Epithelial cell of prostate (primary cell): ENCODE measurements at regions not wholly inside any gene's neighbourhood (a gene's known extent, or its start where the extent isn't known, plus 50 kb on each side); places are given as distances from the start of the nearest gene placed in this dataset.
"Not testable (repeated sequence)": the region's sequence is repeated elsewhere in the genome, so short reads cannot be mapped to it uniquely, and the experiment has no call there.

Source experiments
- DNase-seq: peaks from one replicate; pipeline ENCODE4 v3.0.0-alpha.2; 2011; ENCODE audit warnings: low read depth, low spot score
- H3K27ac ChIP-seq: fragments of 450-650 bp; 2 replicates; pipeline ENCODE4 v1.5.1; 2017; ENCODE audit warnings: mild to moderate bottlenecking

DNA sequence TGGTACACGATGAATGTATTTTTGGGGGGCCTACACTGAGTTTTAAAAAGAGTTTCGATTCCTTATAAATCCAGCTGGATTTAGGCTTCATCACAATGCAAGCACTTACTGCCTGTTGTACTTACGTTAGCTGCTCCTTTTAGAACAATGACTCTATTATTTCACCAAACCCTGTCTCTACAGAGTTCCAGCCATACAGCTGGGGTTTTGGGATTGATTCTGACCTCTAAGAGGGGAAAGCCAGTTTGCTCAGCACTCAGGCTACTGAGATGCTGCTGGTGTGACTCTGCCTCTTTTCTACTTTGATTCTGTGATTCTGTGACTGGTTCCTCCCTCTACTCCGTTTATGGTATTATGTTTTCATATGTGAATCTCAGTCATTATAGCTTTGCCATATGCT lies 329.7 kb downstream of the ABCC12 start:
- no peak overlapping the region for H3K27ac ChIP-seq
- DNase-seq, result no peak

DNA sequence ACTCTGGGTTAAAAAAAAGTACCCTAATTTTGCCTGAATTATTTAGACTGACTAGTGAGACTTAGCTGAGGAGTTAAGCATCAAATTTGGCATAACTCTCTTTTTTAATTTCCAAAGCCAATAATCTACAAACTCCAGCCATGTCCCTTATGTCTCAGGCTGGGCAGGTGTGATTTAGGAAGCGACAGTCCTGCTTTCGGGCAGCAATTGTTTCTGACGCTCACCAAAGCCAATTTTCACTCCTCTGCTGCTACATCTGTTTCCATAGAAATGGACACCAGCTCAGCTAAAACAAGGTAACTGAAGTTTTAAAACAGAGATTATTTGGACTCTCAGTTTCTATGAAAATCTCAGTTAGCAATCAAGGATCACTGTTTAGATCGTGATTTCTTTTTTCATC lies 338.7 kb downstream of the ABCC12 start:
- no peak overlapping the region for H3K27ac ChIP-seq
- no peak for DNase-seq

DNA sequence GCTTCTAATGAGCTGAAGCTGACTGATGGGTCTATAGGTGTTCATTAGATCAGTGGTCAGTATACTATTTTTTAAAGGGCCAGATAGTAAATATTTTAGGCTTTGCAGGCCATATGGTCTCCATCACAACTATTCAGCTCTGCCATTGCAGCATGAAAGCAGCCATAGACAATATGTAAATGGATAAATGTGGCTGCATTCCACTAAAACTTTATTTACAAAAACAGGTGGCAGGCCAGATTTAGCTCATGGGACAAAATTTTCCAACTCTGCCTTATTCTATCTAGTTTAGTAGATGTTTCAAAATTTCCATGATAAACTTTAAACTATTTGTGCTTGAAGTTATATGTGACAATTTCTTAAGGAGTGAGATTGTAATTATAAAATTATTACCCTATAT lies 339.3 kb downstream of the ABCC12 start:
- H3K27ac ChIP-seq, result no peak overlapping the region
- no peak for DNase-seq

DNA sequence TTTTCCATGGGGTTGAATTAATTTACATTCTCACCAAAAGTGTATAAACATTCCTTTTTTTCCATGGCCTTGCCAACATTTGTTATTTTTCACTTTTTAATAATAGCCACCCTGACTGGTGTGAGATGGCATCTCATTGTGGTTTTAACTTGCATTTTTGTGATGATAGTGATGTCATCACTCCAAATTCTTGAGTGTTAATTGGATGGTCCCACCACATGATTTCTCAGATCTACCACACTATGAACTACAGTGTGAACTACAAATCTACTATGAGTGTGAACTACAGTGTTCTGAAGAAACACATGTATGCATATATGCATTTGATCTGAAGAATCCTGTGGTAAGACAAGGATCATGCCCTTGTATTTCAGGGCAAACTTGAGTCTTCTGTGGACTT lies 340.1 kb downstream of the ABCC12 start:
- H3K27ac ChIP-seq, result no peak overlapping the region
- DNase-seq, result no peak

DNA sequence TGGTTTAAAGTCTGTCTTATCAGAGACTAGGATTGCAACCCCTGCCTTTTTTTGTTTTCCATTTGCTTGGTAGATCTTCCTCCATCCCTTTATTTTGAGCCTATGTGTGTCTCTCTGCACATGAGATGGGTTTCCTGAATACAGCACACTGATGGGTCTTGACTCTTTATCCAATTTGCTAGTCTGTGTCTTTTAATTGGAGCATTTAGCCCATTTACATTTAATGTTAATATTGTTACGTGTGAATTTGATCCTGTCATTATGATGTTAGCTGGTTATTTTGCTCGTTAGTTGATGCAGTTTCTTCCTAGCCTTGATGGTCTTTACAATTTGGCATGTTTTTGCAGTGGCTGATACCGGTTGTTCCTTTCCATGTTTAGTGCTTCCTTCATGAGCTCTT lies 344.0 kb downstream of the ABCC12 start:
- not testable (repeated sequence) for H3K27ac ChIP-seq, DNase-seq

DNA sequence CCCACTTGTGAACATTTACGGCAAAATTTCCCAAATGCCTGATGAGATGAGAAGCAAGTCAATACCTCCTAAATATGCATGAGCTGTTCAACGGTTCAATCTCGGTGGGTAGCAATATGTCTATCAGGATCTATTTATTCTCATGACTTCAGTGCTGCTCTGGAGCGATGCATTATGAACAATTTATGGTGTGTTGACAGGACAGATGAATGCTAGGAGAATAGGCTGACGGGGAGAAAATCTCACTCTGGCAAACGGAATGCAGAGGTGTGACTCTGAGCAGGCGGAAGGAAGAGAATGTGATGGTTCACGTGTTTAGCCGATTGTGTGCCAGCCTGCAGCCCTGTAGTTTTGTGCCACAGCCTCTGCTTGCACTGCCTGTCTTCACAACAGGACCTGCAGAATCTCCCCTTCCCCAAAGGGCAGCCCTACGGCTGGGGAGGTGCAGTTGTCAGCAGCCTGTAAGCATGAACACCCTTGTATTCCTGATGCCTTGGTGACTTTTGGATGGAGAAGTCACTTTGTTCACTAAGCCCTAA lies 345.2 kb downstream of the PHKB start:
- H3K27ac ChIP-seq, result no peak overlapping the region

DNA sequence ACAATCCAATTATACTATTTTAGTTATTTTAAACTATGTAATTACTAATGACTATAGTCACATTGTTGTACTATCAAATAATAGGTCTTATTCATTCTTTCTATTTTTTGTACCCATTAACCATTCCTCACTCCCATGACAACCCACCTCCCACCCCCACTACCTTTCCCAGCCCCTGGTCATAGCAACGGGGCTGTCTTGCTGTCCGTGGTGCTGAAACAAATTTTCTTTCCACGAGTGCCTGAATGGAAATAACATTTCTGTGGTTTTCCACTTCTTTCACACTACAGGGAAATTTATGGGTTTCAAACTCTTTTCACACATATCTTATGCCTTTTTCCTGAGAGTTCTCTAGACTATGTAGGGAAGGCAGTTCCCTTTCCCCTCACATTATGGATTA lies 326.6 kb downstream of the PHKB start:
- H3K27ac ChIP-seq, result no peak overlapping the region
- no peak for DNase-seq

More for the DNA sequence above, 345.2 kb downstream of the PHKB start:
- no peak for DNase-seq

DNA sequence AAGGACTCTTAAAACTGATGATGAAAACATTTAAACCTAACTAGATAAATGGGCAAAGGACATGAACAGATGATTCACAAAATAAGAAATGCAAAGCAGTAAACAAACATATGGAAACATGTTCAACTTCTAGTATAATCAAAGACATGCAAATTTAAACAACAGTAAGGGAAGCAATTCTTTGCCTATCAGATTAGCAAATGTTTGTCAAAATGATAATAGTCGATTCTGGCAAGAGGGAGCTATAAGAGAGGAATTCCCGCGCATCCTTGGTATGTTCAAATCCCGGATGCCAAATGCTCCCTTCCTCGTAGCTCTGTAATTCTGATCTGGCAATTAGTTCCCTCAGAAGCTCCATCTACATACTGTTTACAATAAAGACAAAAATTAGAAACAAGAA lies 320.5 kb downstream of the PHKB start:
- H3K27ac ChIP-seq, result no peak overlapping the region
- no peak for DNase-seq

DNA sequence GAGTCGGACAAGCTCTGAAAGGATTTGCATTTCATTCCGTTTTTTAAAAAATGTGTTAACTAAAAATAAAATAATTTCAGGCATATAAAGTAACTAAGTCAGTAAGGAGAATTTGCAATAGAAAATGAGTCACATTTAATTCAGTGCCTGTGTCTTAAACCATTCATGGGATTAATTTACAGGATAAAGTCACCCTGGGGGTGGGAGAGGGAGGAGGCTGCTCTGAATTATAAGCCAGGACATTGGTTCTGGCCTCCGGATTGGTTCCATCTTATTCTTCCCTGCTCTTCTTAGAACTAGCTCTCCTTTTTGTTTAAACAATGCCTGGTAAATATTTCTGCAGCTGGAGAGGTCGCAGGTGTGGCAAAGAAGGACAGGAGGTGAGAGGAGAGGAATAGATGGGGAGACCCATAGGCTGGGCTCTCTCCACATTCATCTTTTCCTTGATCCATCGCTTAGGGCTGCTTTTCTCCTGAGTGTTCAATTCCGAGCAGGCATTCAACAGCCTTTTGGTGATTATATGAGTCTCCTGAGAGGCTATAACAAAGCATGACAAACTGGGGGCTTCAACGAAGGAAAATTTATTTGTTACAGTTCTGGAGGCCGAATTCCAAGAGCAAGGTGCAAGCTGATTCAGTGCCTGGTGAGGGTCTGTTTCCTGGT lies 319.2 kb downstream of the PHKB start:
- no peak overlapping the region for H3K27ac ChIP-seq
- DNase-seq, result no peak

DNA sequence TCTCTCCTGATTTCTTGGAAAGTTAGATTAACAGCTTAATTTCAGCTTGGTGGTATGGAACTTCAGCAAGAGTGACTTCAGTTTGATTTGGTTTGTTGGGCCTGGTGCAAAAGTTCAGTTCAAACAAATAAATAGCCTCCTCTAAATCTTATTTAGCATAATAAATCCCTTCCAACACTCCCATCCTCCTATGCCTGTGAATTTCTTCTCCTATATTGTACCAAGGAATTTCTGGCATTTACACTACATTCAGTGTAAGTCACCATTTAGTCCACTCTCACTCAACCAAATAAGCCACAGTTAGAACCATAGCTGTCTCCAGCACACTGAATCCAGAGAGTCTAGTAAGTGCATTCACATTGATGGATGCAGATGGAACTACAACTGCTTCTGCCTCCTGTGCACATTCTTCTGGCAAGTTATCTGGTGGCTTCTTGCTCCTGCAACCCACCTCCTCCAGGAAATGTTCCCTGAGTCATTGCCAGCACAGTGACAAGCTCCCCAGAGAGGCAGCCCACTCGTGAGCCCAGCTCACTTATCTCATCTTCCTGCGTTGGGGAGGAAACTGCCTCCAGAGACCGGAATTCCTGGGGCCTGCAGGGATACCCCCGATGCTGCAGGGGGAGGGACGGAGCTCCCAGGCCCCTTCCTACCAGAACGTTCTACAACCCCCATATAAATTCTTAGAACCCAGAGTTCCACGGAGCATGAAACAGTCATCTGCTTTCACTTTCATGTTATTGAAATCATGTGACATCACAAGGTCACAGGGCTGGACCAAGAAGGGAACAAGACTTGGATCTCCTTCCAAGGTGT lies 318.3 kb downstream of the PHKB start:
- H3K27ac ChIP-seq, result no peak overlapping the region
- DNase-seq, result no peak

DNA sequence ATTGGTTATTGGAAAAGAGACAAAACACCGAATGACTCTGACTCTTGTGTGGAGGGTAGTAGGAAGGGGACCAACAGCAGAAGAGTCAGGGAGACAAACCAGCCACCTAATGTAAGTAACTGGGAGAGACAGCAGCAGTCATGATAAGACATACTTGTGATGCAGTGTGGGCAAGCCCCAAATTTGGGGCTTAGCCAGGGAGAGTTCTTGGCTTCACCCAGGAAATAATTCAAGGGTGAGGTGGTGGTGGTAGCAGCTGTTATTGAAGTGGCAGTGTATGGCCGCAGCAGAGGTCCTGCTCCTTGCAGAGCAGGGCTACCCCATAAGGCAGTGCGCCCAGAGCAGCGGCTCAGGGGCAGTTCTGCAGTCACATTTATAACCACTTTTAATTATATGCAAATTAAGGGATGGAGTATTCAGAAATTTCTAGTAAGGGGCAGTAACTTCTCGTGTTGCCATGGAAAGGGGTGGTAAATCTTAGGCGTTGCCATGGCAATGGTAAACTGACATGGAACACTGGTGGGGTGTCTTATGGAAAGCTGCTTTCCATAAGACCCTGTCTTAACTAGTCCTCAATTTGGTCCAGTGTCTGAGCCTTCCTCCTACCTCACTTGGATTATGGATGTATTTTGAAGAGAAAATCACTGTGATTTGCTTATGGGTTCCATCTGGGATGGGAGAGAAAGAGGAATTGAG lies 317.1 kb downstream of the PHKB start:
- no peak for DNase-seq
- no peak overlapping the region for H3K27ac ChIP-seq

DNA sequence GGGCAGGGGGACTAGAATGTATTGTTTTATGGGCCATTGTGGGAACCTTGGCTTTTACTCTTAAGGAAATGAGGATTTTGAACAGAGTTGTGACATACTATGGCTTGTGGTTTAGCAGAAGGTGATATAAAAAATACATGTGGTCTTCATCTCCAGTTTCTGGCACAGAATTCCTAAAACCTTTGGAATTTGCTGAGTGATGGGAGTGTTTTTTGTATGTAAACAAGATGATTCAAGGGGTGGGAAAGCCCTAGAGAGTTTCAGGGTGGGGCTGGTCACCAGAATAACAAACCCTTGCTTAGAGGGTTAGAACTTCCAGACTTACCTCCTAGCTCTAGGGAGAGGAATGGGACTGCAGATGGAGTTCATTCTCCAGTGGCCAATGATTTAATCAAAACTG lies 316.1 kb downstream of the PHKB start:
- DNase-seq, result peak; percentile 20
- no peak overlapping the region for H3K27ac ChIP-seq

DNA sequence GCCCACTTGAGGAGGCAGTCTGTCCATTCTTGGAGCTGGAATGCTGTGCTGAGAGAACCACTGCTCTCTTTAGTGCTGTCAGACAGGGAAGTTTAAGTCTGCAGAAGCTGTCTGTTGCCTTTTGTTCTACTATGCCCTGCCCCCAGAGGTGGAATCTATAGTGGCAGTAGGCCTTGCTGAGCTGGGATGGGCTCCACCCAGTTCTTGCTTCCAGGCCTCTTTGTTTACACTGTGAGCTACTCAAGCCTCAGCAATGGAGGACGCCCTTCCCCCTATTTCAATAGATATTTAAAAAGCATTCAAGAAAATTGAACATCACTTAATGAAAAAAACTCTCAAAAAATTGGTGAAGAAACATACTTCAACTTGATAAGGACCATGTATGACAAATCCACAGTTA lies 313.5 kb downstream of the PHKB start:
- DNase-seq, result peak; percentile 43
- H3K27ac ChIP-seq, result no peak overlapping the region

DNA sequence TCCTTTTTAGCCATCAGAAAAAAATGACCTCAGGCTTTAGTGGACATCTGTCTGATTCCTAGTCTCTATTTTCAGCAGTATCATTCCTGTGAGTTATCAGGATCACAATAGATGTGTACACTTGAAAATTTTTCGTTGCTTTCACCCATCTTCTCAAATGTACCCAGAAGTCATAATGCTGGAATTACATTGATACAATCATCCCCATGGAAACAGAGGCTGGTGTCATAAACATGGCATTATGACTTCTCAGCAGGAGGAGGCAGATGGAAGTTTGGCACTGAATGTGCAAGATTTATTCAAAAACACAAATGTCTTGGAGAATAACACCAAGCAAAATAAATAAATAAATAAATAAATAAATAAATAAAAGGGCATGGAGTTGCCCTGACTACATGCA lies 292.5 kb downstream of the PHKB start:
- H3K27ac ChIP-seq, result no peak overlapping the region
- DNase-seq, result no peak
